ENCODE measurements at regions not wholly inside any gene's neighbourhood (a gene's known extent, or its start where the extent isn't known, plus 50 kb on each side); places are given as distances from the start of the nearest gene placed in this dataset.

- TF ChIP-seq POLR2AphosphoS5 (IDR thresholded peaks at IDR 0.05) (no peak), CTCF (IDR thresholded peaks at IDR 0.05; ENCODE audit: poor library complexity, severe bottlenecking) (no peak), EZH2 (IDR thresholded peaks at IDR 0.05; ENCODE audit: borderline replicate concordance, insufficient read depth, low read length, poor library complexity, severe bottlenecking) (no peak)
Measured at GRCh38 chr3:24589513-24589851, 94.8 kb upstream of the THRB start.
